HG02840 (cell line): ENCODE measurements at regions not wholly inside any gene's neighbourhood (a gene's known extent, or its start where the extent isn't known, plus 50 kb on each side); places are given as distances from the start of the nearest gene placed in this dataset.

ENCODE experiments used
- ATAC-seq: cut with Tn5 transposase; IDR thresholded peaks from one replicate; pipeline ENCODE4 v1.9.1; 2021; ENCODE audit warnings: mild to moderate bottlenecking, moderate library complexity, moderate number of reproducible peaks; ENCODE audit not compliant: unreplicated experiment, low FRiP score

DNA sequence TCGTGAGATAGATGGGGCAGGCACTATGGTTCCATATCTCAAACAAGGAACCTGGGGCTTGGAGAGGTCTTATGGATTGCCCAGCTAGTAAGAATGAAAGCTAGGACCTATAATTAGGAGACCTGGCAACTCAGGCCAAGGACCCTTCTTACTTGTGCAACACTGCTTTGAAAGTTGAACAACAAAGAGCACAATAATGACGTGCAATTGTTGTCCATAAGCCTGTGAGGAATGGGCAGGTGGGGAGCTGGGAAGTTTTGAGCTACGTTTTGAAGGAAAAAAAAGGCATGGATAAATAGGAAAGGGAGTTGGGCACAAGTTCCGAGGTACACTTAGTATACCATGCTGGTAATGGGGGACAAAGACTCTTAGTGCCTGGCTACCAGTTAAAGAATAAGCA lies 104.3 kb downstream of the HS3ST3B1 start:
- ATAC-seq = no peak
